SHP77 (cell line): ENCODE measurements at regions not wholly inside any gene's neighbourhood (a gene's known extent, or its start where the extent isn't known, plus 50 kb on each side); places are given as distances from the start of the nearest gene placed in this dataset.
"Not testable (repeated sequence)": the region's sequence is repeated elsewhere in the genome, so short reads cannot be mapped to it uniquely, and the experiment has no call there.

Experiments
- DNase-seq, 2 experiments: peaks; one replicate each; lab custom pipeline; 2025; lab: John Stamatoyannopoulos, UW

DNA sequence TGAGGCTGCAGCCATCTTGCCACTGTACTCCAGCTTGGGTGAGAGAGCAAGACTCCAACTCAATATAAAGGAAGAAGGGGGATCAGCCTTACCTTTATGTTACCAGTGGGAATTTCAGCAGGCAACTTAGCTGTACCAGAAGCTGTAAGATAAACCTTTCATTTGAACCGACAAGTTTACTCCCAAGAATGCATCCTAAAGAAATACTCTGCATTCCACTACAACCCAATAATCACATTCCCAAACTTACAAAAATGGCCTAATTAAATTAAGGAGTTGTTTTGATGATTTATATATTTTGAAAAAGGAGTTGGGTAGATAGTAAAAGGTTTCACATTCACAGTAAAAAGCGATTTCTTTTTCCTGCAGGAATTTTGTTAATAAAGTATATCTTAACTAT, 241.4 kb downstream of the TTC8 start:
- DNase-seq: no peak

DNA sequence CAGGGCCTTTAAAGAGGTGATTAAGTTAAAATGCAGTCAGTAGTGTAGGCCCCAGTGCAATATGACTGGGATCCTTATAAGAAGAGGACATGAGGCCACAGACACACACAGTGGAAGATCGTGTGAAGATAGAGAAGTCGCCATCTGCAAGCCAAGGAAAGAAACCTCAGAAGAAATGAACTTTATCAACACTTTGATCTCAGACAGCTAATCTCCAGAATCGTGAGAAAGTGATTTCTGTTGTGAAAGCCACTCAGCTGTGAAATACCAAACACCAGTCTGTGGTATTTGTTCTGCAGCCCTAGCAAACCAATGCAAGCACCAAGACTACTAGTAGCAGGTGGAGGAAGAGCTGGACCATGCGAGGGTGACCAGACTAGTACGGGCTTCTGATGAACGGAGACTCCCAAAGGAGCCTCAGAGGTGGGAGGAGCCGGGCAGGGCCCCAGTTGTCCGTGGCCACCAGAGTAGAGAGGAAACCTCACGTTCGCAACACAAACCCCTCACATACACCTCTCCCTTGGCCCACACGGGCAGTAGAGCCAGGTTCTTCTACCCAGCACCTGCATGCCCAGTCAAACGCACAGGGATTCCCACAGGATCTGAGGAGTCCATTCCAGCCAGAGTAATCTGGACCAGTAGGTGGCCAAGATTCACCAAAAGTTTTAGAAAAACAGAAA, 243.0 kb downstream of the TTC8 start:
- DNase-seq: no peak

DNA sequence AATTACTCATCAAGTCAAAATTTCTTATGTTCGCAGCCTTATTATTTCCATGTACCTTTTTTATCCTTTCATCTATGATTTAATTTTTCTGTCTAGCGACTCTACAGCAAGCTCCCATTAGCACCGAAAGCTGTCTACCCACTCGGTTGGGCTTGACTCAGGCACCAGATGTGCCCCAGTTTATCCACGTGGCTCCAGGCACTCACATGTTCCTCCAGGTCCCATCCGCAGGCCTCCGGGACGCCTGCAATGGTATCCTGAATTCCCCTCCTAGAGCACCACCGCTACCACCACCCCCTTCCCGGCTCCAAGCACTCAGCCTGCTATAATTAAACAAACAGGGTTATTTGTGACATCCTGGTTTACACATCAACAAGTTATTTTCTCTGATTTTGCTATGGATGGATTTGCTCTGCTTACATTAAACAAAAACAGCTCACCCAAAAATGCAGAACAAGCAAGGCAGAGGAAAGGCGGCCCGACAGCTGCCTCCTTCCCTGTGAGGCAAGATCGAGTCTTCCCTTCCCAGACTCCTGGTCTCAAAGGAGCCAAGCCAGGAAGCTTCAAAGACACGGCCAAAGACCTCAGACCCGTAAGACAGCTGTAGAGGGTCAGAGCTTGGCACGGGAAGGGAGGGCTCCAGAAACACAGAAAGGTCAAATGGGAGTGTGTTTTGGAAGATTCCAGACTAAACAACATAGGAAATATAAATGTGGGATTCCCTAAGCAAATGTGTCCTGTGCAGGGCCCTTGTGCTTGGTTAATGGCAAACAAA, 253.8 kb downstream of the TTC8 start:
- no peak for DNase-seq

DNA sequence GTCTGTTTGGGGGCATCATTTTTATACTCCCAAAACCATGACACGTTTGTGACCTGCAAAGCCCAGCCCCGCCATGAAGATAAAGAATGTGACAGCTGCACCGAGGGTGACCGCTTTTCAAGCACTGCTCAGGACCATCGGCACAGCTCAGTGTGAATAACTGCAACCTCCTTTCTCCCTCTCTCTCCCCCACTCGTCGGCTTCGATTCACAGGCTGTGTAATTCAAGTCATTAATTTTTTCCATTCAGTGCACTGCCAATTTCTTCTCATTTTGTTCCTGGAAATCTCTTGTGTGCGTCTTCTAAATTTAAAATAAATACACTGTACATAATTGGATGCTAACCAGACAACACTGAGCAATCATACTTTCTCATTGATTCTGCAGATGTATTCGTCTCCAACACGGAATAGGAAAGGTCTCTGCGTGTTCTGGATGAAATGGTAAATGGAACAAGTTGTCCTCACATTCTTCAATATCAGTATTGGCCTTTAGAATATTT, 260.8 kb downstream of the TTC8 start:
- DNase-seq: no peak

DNA sequence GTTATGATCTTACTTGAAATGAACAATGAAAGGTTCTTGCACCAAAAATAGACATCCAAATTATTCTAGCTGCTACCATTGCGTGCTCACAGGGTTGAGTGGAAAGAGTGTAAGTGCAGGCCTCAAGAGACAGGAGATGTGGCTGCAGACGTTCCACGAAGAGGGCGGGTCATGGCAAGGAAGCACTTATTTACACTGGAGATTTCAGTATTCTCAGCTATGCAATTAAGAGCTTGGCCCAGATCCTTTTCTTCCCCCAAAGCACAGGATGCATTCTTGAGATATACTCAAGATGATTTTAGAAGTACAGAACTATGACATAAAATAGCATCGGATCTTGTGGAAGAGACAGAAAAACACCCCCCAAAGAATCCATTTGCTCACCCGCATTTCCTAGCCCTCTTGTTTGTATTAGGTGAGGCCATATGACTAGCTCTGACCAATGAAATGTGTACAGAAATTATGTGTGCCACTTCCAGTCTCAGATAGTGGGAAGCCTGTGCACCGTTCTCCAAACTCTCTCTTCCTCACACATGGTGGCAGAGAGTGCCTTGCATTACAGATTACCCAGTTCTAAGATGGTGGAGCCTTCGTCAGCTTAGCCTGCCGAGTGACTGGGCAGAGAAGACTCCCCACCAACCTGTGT, 261.4 kb downstream of the TTC8 start:
- no peak for DNase-seq

DNA sequence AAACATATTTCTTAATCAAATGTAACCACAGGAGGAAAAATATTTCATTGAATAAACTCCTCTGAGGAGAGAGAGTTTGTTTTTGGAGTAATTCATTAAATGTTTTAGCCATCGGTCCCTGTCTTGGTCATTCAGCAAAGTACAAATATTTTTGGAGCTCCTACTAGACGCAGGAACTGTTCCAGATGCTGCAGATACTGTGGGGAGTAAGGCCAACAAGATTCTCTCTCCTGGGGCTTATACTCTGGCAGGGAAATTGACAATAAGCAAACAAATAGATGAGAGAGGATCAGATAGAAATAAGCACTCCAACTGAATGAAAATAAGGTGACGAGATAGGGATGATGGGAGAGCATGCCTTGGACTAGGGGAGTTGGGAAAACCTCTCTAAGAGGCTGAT, 264.1 kb downstream of the TTC8 start:
- DNase-seq: no peak

DNA sequence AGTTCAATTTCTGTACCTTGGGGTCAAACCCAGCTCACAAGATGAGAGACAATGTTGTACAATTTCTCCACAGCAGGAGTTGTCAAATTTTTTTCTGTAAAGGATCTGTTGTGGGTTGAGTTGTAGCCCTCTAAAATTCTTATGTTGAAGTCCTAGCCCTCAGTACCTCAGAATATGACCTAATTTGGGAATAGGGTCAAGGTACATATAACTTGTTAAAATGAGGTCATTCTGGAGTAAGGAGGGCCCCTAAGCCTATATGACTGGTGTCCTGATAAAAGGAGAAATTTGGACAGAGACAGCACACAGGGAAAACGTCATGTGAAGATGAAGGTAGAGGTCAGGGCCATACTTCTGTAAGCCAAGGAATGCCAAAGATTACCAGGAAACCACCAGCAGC, 264.9 kb downstream of the TTC8 start:
- DNase-seq: no peak

DNA sequence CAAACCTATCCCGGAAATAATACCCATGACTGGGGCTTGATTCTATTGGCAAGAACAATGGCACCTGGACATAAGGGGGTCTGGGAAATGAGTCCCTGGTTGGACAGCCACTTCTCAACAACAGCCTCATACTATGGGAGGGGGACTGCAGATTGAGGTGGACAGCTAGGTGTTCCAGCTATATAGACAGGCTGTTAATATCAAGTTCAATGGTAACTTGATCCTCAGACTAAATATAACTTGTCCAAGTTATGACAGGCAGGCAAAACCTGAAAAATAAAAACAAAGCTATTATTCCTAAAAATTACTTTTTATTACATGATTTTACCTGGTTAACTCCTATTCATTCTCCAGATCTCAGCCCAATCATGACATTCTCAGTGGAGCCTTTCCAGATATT, 267.3 kb downstream of the TTC8 start:
- no peak for DNase-seq

DNA sequence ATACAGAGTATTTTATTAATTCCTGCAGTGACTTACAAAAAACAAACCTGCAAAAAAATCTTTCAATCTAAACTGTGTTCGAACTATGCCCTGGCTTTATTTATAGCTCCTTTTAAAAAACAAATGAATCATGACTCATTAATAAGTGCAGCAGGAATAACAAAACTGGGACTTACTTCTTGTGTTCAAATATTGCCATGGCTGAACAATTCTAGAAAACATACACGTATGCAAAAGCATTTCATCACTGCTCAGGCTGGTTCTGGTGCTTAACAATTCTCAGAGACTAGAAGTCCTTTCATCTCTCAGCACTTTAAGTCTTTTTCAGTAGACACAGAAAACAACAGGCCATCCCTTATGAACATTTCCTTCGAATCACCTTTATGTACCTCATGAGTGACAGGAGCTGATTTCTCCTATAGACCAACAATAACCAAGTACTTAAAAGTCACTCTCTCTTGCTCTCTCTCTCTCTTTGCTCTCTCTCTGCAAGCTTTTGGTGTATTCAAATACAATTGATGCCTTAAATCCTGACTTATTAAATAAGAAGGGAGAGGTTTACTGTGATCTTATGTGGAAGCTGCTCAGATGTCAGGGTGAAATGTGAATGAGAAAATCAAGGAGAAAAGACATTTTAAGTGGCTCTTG, 268.8 kb downstream of the TTC8 start:
- DNase-seq: no peak

DNA sequence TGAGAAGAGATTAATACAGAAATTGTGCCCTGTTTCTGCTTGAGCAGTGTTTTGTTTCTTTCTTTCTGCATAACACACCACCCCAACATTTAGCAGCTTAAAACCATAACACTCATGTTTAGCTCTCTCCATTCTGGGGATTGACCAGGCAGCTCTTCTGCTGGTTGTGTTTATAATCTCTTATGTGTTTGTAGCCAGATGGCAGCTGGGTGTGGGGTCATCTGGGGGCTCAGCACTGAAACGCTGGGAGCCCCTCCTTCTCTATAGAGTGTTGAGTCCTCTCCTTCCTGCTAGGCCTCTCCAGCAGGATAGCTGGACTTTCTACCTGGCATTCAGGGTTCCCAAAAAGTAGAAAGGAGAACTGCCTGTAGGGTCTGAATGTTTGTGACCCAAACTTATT, 270.6 kb downstream of the TTC8 start:
- DNase-seq: no peak

DNA sequence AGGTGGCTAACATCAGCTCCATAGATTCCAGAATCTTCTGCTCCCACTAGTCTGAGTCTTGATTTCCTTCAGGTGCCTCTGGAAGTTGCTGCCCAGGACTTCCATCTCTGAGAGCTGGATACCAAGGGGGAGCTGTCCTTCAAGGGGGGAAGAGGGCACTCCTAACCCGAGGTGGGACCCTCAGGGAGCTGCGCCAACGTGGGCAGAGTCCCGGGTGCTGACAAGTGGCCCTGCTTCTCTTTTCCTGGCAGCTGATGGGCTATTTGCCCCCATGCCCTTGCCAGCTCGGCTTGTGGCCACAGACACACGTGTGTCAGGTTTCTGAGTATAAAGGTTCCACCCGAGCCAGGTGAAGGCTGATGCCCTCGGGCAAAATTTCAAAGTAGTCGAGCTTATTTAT, 272.5 kb downstream of the TTC8 start:
- DNase-seq: no peak

DNA sequence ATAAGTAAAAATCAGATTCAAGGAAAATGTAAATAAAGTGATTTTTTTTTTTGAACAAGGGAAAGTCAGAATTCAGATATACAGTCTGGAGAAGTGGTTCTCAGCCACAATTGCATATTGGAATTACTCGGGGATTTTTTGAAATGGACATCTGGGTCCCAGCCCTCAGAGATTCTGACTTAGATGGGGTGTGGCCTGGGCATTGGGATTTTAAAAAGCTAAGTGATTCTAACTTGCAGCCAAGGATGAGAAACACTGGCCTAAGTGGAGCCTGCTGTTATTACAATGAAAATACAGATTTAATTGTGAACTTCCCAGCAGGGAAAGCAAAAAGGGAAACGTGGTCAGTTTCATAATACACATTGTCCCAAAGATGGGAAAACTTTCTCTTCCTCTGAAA, 273.8 kb downstream of the TTC8 start:
- no peak for DNase-seq

DNA sequence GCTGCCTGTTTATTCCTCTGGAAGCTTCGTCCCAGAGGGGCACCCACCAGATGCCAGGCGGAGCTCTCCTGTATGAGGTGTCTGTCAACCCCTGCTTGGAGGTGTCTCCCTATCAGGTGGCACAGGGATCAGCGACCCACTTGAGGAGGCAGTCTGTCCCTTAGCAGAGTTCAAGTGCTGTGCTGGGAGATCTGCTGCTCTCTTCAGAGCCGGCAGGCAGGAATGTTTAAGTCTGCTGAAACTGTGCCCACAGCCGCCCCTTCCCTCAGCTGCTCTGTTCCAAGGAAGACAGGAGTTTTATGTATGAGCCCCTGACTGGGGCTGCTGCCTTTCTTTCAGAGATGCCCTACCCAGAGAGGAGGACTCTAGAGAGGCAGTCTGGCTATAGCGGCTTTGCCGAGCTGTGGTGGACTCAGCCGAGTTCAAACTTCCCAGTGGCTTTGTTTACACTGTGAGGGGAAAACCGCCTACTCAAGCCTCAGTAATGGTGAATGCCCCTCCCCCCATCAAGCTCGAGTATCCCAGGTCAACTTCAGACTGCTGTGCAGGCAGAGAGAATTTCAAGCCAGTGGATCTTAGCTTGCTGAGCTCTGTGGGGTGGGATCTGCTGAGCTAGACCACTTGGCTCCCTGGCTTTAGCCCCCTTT, 279.8 kb downstream of the TTC8 start:
- not testable (repeated sequence) for DNase-seq

DNA sequence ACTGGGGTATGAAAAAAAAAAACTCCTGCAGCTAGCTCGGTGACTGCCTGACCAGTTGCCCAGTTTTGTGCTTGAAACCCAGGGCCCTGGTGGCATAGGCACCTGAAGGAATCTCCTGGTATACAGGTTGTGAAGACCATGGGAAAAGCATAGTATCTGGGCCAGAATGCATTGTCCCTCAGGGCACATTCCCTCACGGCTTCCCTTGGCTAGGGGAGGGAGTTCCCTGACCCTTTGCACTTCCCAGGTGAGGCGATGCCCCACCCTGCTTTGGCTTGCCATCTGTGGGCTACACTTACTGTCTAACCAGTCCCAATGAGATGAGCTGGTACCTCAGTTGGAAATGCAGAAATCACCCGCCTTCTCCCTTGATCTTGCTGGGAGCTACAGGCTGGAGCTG, 280.4 kb downstream of the TTC8 start:
- DNase-seq: not testable (repeated sequence)
